ENCODE measurements at regions not wholly inside any gene's neighbourhood (a gene's known extent, or its start where the extent isn't known, plus 50 kb on each side); places are given as distances from the start of the nearest gene placed in this dataset.
"Not testable (repeated sequence)": the region's sequence is repeated elsewhere in the genome, so short reads cannot be mapped to it uniquely, and the experiment has no call there.

GRCh38 chr2:240257940-240258580 lies 117.6 kb upstream of the OTOS start:
- no peak for DNase-seq
- CTCF ChIA-PET (ENCODE audit: partially characterized antibody), result no interaction called here
- intact Hi-C loops (cut with micrococcal nuclease), result no loop called here
- Mint-ChIP-seq H3K27ac (no peak overlapping the region), H3K4me1 (no peaks in the 10 kb centered on the region), H3K36me3 (no peaks in the 10 kb centered on the region), H3K27me3 (peaks cover 2 to 12% of the 10 kb centered on the region in 2 donors), H3K9me3 (peaks cover 0 to 21% (median 10%) of the 10 kb centered on the region in 8 donors), H3K4me3 (no peak overlapping the region)
- POLR2A ChIA-PET (ENCODE audit: partially characterized antibody), result no interaction called here
- no peak overlapping the region for H3K4me3 ChIP-seq (ENCODE audit: low read length in 2 of 2)
- H3K27ac ChIP-seq (ENCODE audit: low read depth, low read length), result no peak overlapping the region
- no peaks in the 10 kb centered on the region for H3K4me1 ChIP-seq (ENCODE audit: insufficient read depth, low read length)
- no peaks in the 10 kb centered on the region for H3K9me3 ChIP-seq (ENCODE audit: control insufficient read depth in 1 of 2, low read length in 2 of 2)
- H3K36me3 ChIP-seq (ENCODE audit: insufficient read depth, low read length), result no peaks in the 10 kb centered on the region
- no peaks in the 10 kb centered on the region for H3K27me3 ChIP-seq (ENCODE audit: insufficient read depth, low read length)

GRCh38 chr2:240258685-240259084 lies 118.2 kb upstream of the OTOS start:
- POLR2A ChIA-PET (ENCODE audit: partially characterized antibody), result no interaction called here

GRCh38 chr2:240259201-240259923 lies 118.9 kb upstream of the OTOS start:
- CTCF ChIA-PET (ENCODE audit: partially characterized antibody), result no interaction called here
- Histone ChIP-seq H3K27ac (ENCODE audit: low read depth, low read length) (no peak overlapping the region), H3K36me3 (ENCODE audit: insufficient read depth, low read length) (no peaks in the 10 kb centered on the region), H3K27me3 (ENCODE audit: insufficient read depth, low read length) (no peaks in the 10 kb centered on the region), H3K4me3 (ENCODE audit: low read length in 2 of 2) (no peak overlapping the region), H3K9me3 (ENCODE audit: control insufficient read depth in 1 of 2, low read length in 2 of 2) (no peaks in the 10 kb centered on the region), H3K4me1 (ENCODE audit: insufficient read depth, low read length) (no peaks in the 10 kb centered on the region)
- POLR2A ChIA-PET (ENCODE audit: partially characterized antibody), result no interaction called here
- H3K27me3 Mint-ChIP-seq, result peaks cover 2 to 8% of the 10 kb centered on the region in 2 donors
- H3K4me3 Mint-ChIP-seq, result no peak overlapping the region
- H3K27ac Mint-ChIP-seq, result no peak overlapping the region
- H3K9me3 Mint-ChIP-seq, result peaks cover 0 to 34% (median 19%) of the 10 kb centered on the region in 8 donors
- intact Hi-C loops (cut with micrococcal nuclease), result no loop called here
- no peak for DNase-seq
- H3K4me1 Mint-ChIP-seq, result no peaks in the 10 kb centered on the region
- H3K36me3 Mint-ChIP-seq, result peaks cover 0 to 4% of the 10 kb centered on the region in 2 donors

More at GRCh38 chr2:240258685-240259084, 118.2 kb upstream of the OTOS start:
- H3K27me3 ChIP-seq (ENCODE audit: insufficient read depth, low read length), result no peaks in the 10 kb centered on the region
- intact Hi-C loops (cut with micrococcal nuclease), result no loop called here
- no peaks in the 10 kb centered on the region for H3K4me1 Mint-ChIP-seq
- no peak overlapping the region for H3K4me3 ChIP-seq (ENCODE audit: low read length in 2 of 2)
- H3K27ac Mint-ChIP-seq, result no peak overlapping the region
- DNase-seq, result no peak
- no peaks in the 10 kb centered on the region for H3K9me3 ChIP-seq (ENCODE audit: control insufficient read depth in 1 of 2, low read length in 2 of 2)
- CTCF ChIA-PET (ENCODE audit: partially characterized antibody), result no interaction called here
- peaks cover 0 to 27% (median 16%) of the 10 kb centered on the region in 8 donors for H3K9me3 Mint-ChIP-seq
- H3K4me1 ChIP-seq (ENCODE audit: insufficient read depth, low read length), result no peaks in the 10 kb centered on the region
- peaks cover 0 to 2% of the 10 kb centered on the region in 2 donors for H3K36me3 Mint-ChIP-seq
- H3K36me3 ChIP-seq (ENCODE audit: insufficient read depth, low read length), result no peaks in the 10 kb centered on the region
- H3K27me3 Mint-ChIP-seq, result peaks cover 2 to 8% of the 10 kb centered on the region in 2 donors
- H3K4me3 Mint-ChIP-seq, result no peak overlapping the region
- no peak overlapping the region for H3K27ac ChIP-seq (ENCODE audit: low read depth, low read length)

- ChIA-PET POLR2A (ENCODE audit: partially characterized antibody) (no interaction called here), CTCF (ENCODE audit: partially characterized antibody) (no interaction called here)
- no peaks in the 10 kb centered on the region for H3K36me3 ChIP-seq (ENCODE audit: insufficient read depth, low read length)
- Mint-ChIP-seq H3K27ac (no peak overlapping the region), H3K4me3 (no peak overlapping the region), H3K4me1 (no peaks in the 10 kb centered on the region), H3K9me3 (peaks cover 0 to 34% (median 21%) of the 10 kb centered on the region in 8 donors), H3K27me3 (peaks cover 2 to 8% of the 10 kb centered on the region in 2 donors), H3K36me3 (peaks cover 0 to 4% of the 10 kb centered on the region in 2 donors)
- no peaks in the 10 kb centered on the region for H3K27me3 ChIP-seq (ENCODE audit: insufficient read depth, low read length)
- H3K4me3 ChIP-seq (ENCODE audit: low read length in 2 of 2), result no peak overlapping the region
- no peak overlapping the region for H3K27ac ChIP-seq (ENCODE audit: low read depth, low read length)
- intact Hi-C loops (cut with micrococcal nuclease), result no loop called here
- no peak for DNase-seq
- no peaks in the 10 kb centered on the region for H3K9me3 ChIP-seq (ENCODE audit: control insufficient read depth in 1 of 2, low read length in 2 of 2)
- H3K4me1 ChIP-seq (ENCODE audit: insufficient read depth, low read length), result no peaks in the 10 kb centered on the region
Measured at GRCh38 chr2:240259924-240260529, 119.6 kb upstream of the OTOS start.

- H3K27ac Mint-ChIP-seq, result no peak overlapping the region
- Histone ChIP-seq H3K27ac (ENCODE audit: low read depth, low read length) (no peak overlapping the region), H3K9me3 (ENCODE audit: control insufficient read depth in 1 of 2, low read length in 2 of 2) (no peaks in the 10 kb centered on the region), H3K36me3 (ENCODE audit: insufficient read depth, low read length) (no peaks in the 10 kb centered on the region), H3K4me1 (ENCODE audit: insufficient read depth, low read length) (no peaks in the 10 kb centered on the region), H3K27me3 (ENCODE audit: insufficient read depth, low read length) (no peaks in the 10 kb centered on the region), H3K4me3 (ENCODE audit: low read length in 2 of 2) (no peak overlapping the region)
- ChIA-PET POLR2A (ENCODE audit: partially characterized antibody) (no interaction called here), CTCF (ENCODE audit: partially characterized antibody) (no interaction called here)
- peaks cover 0 to 4% of the 10 kb centered on the region in 2 donors for H3K36me3 Mint-ChIP-seq
- no peaks in the 10 kb centered on the region for H3K4me1 Mint-ChIP-seq
- H3K9me3 Mint-ChIP-seq, result peaks cover 0 to 37% (median 21%) of the 10 kb centered on the region in 8 donors
- intact Hi-C loops (cut with micrococcal nuclease), result no loop called here
- H3K27me3 Mint-ChIP-seq, result peaks cover 2 to 4% of the 10 kb centered on the region in 2 donors
- DNase-seq, result no peak
- H3K4me3 Mint-ChIP-seq, result no peak overlapping the region
Measured at GRCh38 chr2:240260664-240261063, 120.2 kb upstream of the OTOS start.

GRCh38 chr2:240262578-240262977 lies 122.1 kb upstream of the OTOS start:
- H3K27me3 Mint-ChIP-seq; H3K4me3 ChIP-seq (ENCODE audit: low read length in 2 of 2); H3K9me3 ChIP-seq (ENCODE audit: control insufficient read depth in 1 of 2, low read length in 2 of 2); H3K4me3 Mint-ChIP-seq; H3K27ac ChIP-seq (ENCODE audit: low read depth, low read length); H3K4me1 Mint-ChIP-seq; H3K36me3 Mint-ChIP-seq; H3K27ac Mint-ChIP-seq; H3K36me3 ChIP-seq (ENCODE audit: insufficient read depth, low read length); DNase-seq; CTCF ChIA-PET (ENCODE audit: partially characterized antibody); intact Hi-C loops (cut with micrococcal nuclease); H3K4me1 ChIP-seq (ENCODE audit: insufficient read depth, low read length); H3K27me3 ChIP-seq (ENCODE audit: insufficient read depth, low read length); POLR2A ChIA-PET (ENCODE audit: partially characterized antibody): not testable (repeated sequence)
- peaks cover 0 to 39% (median 21%) of the 10 kb centered on the region in 8 donors for H3K9me3 Mint-ChIP-seq

- Mint-ChIP-seq H3K36me3 (peaks cover 0 to 4% of the 10 kb centered on the region in 2 donors), H3K4me1 (no peaks in the 10 kb centered on the region), H3K9me3 (peaks cover 5 to 27% (median 20%) of the 10 kb centered on the region in 8 donors), H3K4me3 (no peak overlapping the region), H3K27ac (no peak overlapping the region), H3K27me3 (peaks cover 31 to 33% of the 10 kb centered on the region in 2 donors)
- ChIA-PET CTCF (ENCODE audit: partially characterized antibody) (no interaction called here), POLR2A (ENCODE audit: partially characterized antibody) (no interaction called here)
- H3K27ac ChIP-seq (ENCODE audit: low read depth, low read length), result no peak overlapping the region
- intact Hi-C loops (cut with micrococcal nuclease), result no loop called here
- peaks cover 0 to 2% of the 10 kb centered on the region in 2 donors for H3K9me3 ChIP-seq (ENCODE audit: control insufficient read depth in 1 of 2, low read length in 2 of 2)
- peaks cover 7% of the 10 kb centered on the region for H3K27me3 ChIP-seq (ENCODE audit: insufficient read depth, low read length)
- H3K36me3 ChIP-seq (ENCODE audit: insufficient read depth, low read length), result no peaks in the 10 kb centered on the region
- no peak for DNase-seq
- H3K4me3 ChIP-seq (ENCODE audit: low read length in 2 of 2), result no peak overlapping the region
- no peaks in the 10 kb centered on the region for H3K4me1 ChIP-seq (ENCODE audit: insufficient read depth, low read length)
Measured at GRCh38 chr2:240269380-240269779, 128.9 kb upstream of the OTOS start.

Data from CD4-positive, alpha-beta memory T cell (primary cell).